ENCODE measurements at regions not wholly inside any gene's neighbourhood (a gene's known extent, or its start where the extent isn't known, plus 50 kb on each side); places are given as distances from the start of the nearest gene placed in this dataset.

GRCh38 chr7:80063834-80064233 lies 70.8 kb upstream of the GNAI1 start:
- Histone ChIP-seq H3K36me3 (no peaks in the 10 kb centered on the region), H3K9me3 (peaks cover 11% of the 10 kb centered on the region), H3K27me3 (ENCODE audit: low read depth) (no peaks in the 10 kb centered on the region), H3K4me1 (no peaks in the 10 kb centered on the region), H3K27ac (no peak overlapping the region), H3K4me3 (no peak overlapping the region)
- TF ChIP-seq CTCF (IDR thresholded peaks at IDR 0.05): no peak
- intact Hi-C loops (cut with DNase I): no loop called here
- DNase-seq (no peak), ATAC-seq (no peak)

GRCh38 chr7:80060218-80060806 lies 74.3 kb upstream of the GNAI1 start:
- H3K27me3 ChIP-seq (ENCODE audit: low read depth): no peaks in the 10 kb centered on the region
- H3K9me3 ChIP-seq: no peaks in the 10 kb centered on the region
- H3K4me1 ChIP-seq: no peaks in the 10 kb centered on the region
- H3K27ac ChIP-seq: no peak overlapping the region
- no peak overlapping the region for H3K4me3 ChIP-seq
- TF ChIP-seq CTCF (IDR thresholded peaks at IDR 0.05): peak; percentile 51
- no peak for DNase-seq
- no peaks in the 10 kb centered on the region for H3K36me3 ChIP-seq
- intact Hi-C loops (cut with DNase I): no loop called here
- ATAC-seq: no peak

- no peaks in the 10 kb centered on the region for H3K36me3 ChIP-seq
- ATAC-seq: no peak
- intact Hi-C loops (cut with DNase I): no loop called here
- no peak overlapping the region for H3K27ac ChIP-seq
- no peaks in the 10 kb centered on the region for H3K4me1 ChIP-seq
- no peak overlapping the region for H3K4me3 ChIP-seq
- H3K27me3 ChIP-seq (ENCODE audit: low read depth): no peaks in the 10 kb centered on the region
- no peaks in the 10 kb centered on the region for H3K9me3 ChIP-seq
- no peak for TF ChIP-seq CTCF (IDR thresholded peaks at IDR 0.05)
- DNase-seq: no peak
Observed at GRCh38 chr7:80057488-80057887, 77.1 kb upstream of the GNAI1 start.

- intact Hi-C loops (cut with DNase I): no loop called here
Observed at GRCh38 chr7:80054356-80054755, 80.3 kb upstream of the GNAI1 start.

GRCh38 chr7:80053124-80053523 lies 81.5 kb upstream of the GNAI1 start:
- Histone ChIP-seq H3K4me3 (no peak overlapping the region), H3K36me3 (no peaks in the 10 kb centered on the region), H3K9me3 (no peaks in the 10 kb centered on the region), H3K27ac (no peak overlapping the region), H3K4me1 (no peaks in the 10 kb centered on the region), H3K27me3 (ENCODE audit: low read depth) (no peaks in the 10 kb centered on the region)
- intact Hi-C loops (cut with DNase I): no loop called here
- no peak for TF ChIP-seq CTCF (IDR thresholded peaks at IDR 0.05)
- ATAC-seq (no peak), DNase-seq (no peak)

More at GRCh38 chr7:80054356-80054755, 80.3 kb upstream of the GNAI1 start:
- no peaks in the 10 kb centered on the region for H3K36me3 ChIP-seq
- H3K27me3 ChIP-seq (ENCODE audit: low read depth): no peaks in the 10 kb centered on the region
- no peaks in the 10 kb centered on the region for H3K4me1 ChIP-seq
- no peak for TF ChIP-seq CTCF (IDR thresholded peaks at IDR 0.05)
- DNase-seq (no peak), ATAC-seq (no peak)
- H3K4me3 ChIP-seq: no peak overlapping the region
- no peak overlapping the region for H3K27ac ChIP-seq
- H3K9me3 ChIP-seq: no peaks in the 10 kb centered on the region

Measured in lower lobe of right lung (tissue), 2 donors.